Ovary (tissue), 7 donors: ENCODE measurements at regions not wholly inside any gene's neighbourhood (a gene's known extent, or its start where the extent isn't known, plus 50 kb on each side); places are given as distances from the start of the nearest gene placed in this dataset.

Experiments used
- DNase-seq, 5 donors: peaks; one replicate each; pipeline ENCODE4 v3.0.0-alpha.2; 2019 to 2020
- H3K27ac ChIP-seq, 2 donors: fragments of 200-600 bp; one replicate each; pipeline versions ENCODE4 v1.5.1 to v1.8.0; 2019 to 2022
- H3K27me3 ChIP-seq: fragments of 200-600 bp; one replicate; pipeline ENCODE4 v1.8.0; 2022
- H3K36me3 ChIP-seq: fragments of 200-600 bp; sonication (generic); one replicate; pipeline ENCODE4 v1.5.1; 2019
- H3K4me1 ChIP-seq: one replicate; pipeline ENCODE4 v1.8.1; 2013; ENCODE audit warnings: mild to moderate bottlenecking, moderate library complexity; ENCODE audit not compliant: insufficient read depth
- H3K4me3 ChIP-seq: fragments of 200-600 bp; sonication (generic); one replicate; pipeline ENCODE4 v1.5.1; 2017
- H3K9me3 ChIP-seq, 2 donors: fragments of 200-600 bp in 1 of 2; sonication (generic) in 1 of 2; one replicate each; pipeline versions ENCODE4 v1.5.1 to v1.8.1; 2013 to 2019; ENCODE audit warnings: mild to moderate bottlenecking in 1 of 2, moderate library complexity in 1 of 2
- EP300 ChIP-seq: sonication (generic); formaldehyde crosslinking; IDR thresholded peaks from one replicate; pipeline ENCODE4 v1.6.1; 2017; ENCODE audit warnings: antibody characterized with exemption
- POLR2A ChIP-seq: fragments of 450-650 bp; IDR thresholded peaks from one replicate; pipeline ENCODE4 v1.6.1; 2017; ENCODE audit warnings: antibody characterized with exemption, mild to moderate bottlenecking, moderate library complexity
- WGBS, 3 donors: extraction: QIAGEN DNeasy Blood & Tissue Kit in 1 of 3; methylation state at CpG; one replicate each; pipeline versions ENCODE4 v1.1.5 to v1.1.7; 2013 to 2017; 5-methylcytosine and 5-hydroxymethylcytosine counted together
- intact Hi-C, 4 donors: fragments of 100-400 bp; cut with DNase I; formaldehyde crosslinking; loops; one replicate each; pipeline versions ENCODE4 v1.11.0 to v1.15.1; 2022 to 2023
- TF ChIP-seq, protein P1 (sequence below), 3 donors: fragments of 450-650 bp in 2 of 3; fragments of 200-600 bp in 1 of 3; IDR thresholded peaks; one replicate each; pipeline versions ENCODE4 v1.5.1 to v1.8.0; 2016 to 2022; ENCODE audit warnings: antibody characterized with exemption in 3 of 3, mild to moderate bottlenecking in 1 of 3
- donor health status: DM: no; HTN: no; CAD: no; lungs with moderate emphysema.
- donor health status: DM: no; HTN: no; CAD: no.
- donor health status: Bipolar disorder and iron deficiency.
- donor health status: DM: no; HTN: no; CAD: no.
- donor health status: DM: yes; HTN: yes; CAD: no.

DNA sequence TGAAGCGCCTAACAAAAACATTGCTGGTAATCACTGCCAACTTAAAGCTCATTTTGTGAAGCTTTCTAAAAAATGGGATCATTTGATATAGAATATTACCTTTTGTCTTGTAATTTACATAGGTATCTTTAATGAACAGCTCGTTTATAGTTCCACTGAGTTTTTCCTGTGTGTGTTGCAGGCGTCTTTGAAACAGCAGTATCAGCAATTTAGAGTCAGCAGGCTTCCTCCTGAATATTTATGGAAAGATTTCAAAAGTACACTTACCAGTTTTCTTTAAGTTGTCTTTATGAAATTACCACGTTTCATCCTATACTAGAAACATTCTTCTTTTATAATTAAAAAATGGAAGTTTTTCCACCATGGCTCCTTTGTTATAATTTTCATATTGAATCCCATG is 140.3 kb upstream of the GRIN3A start:
- Histone ChIP-seq H3K27ac (no peak overlapping the region), H3K9me3 (no peaks in the 10 kb centered on the region), H3K36me3 (no peaks in the 10 kb centered on the region), H3K27me3 (no peaks in the 10 kb centered on the region), H3K4me1 (no peaks in the 10 kb centered on the region), H3K4me3 (no peak overlapping the region)
- DNase-seq: no peak
- 26 to 36% (median 27%) methylated on average over 4 of the region's 4 CpGs for WGBS, 3 donors
- TF ChIP-seq, protein P1, sequence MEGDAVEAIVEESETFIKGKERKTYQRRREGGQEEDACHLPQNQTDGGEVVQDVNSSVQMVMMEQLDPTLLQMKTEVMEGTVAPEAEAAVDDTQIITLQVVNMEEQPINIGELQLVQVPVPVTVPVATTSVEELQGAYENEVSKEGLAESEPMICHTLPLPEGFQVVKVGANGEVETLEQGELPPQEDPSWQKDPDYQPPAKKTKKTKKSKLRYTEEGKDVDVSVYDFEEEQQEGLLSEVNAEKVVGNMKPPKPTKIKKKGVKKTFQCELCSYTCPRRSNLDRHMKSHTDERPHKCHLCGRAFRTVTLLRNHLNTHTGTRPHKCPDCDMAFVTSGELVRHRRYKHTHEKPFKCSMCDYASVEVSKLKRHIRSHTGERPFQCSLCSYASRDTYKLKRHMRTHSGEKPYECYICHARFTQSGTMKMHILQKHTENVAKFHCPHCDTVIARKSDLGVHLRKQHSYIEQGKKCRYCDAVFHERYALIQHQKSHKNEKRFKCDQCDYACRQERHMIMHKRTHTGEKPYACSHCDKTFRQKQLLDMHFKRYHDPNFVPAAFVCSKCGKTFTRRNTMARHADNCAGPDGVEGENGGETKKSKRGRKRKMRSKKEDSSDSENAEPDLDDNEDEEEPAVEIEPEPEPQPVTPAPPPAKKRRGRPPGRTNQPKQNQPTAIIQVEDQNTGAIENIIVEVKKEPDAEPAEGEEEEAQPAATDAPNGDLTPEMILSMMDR (IDR thresholded peaks at IDR 0.05): no peak
- TF ChIP-seq POLR2A (no peak), EP300 (no peak)
- intact Hi-C loops: no loop called here

DNA sequence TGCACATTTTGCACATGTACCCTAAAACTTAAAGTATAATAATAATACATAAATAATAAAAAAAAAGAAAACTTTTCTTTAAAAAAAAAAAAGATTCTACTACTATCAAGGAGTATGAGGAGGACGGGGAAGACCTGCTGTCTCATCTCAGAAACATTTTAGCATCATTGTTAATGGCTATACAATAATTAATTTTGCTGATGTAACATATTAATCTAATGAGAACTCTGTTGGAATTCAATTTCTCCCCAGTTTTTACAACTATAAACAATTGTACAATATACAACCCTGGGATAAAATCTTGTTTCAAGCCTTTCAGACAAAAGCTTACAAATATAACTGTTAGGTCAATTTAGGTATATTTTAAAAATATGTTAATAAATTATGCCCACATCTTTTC is 139.0 kb upstream of the GRIN3A start:
- Histone ChIP-seq H3K27me3 (no peaks in the 10 kb centered on the region), H3K27ac (no peak overlapping the region), H3K9me3 (no peaks in the 10 kb centered on the region), H3K4me1 (no peaks in the 10 kb centered on the region), H3K36me3 (no peaks in the 10 kb centered on the region), H3K4me3 (no peak overlapping the region)
- intact Hi-C loops: no loop called here
- 61 to 71% (median 69%) methylated on average over 1 of the region's 1 CpG for WGBS, 3 donors
- no peak for DNase-seq
- TF ChIP-seq, protein P1 (IDR thresholded peaks at IDR 0.05): no peak
- no peak for TF ChIP-seq POLR2A
- no peak for TF ChIP-seq EP300

- Histone ChIP-seq H3K27ac (no peak overlapping the region), H3K27me3 (no peaks in the 10 kb centered on the region), H3K36me3 (no peaks in the 10 kb centered on the region), H3K4me3 (no peak overlapping the region), H3K4me1 (no peaks in the 10 kb centered on the region), H3K9me3 (no peaks in the 10 kb centered on the region)
- no peak for DNase-seq
- WGBS, 3 donors: 85 to 94% (median 87%) methylated on average over 2 of the region's 2 CpGs
- TF ChIP-seq, protein P1 (IDR thresholded peaks at IDR 0.05): no peak
- TF ChIP-seq POLR2A: no peak
- no peak for TF ChIP-seq EP300
- intact Hi-C loops: no loop called here
Measured at GRCh38 chr9:101861472-101861871, 123.0 kb upstream of the GRIN3A start.

DNA sequence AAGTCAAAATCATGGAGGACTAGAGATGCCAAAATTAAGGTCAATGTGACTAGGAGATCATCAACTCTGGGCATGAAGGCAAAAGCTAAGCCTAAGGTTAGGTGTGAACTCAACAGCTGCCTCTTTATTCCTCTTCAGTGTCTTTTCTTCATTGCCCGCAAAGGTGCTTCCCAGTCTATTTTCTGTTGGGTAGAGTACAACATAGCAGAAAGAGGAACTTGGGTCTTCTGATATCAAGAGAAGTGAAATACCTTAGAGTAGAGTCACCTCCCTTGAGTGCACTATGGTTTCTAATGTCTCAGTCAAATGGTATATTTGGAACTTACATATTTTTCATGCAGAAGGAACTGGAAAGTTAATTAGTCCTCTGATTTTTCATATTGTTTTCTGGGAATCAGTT is 122.5 kb upstream of the GRIN3A start:
- H3K4me3 ChIP-seq: no peak overlapping the region
- no peaks in the 10 kb centered on the region for H3K4me1 ChIP-seq
- no peak for DNase-seq
- WGBS, 3 donors: 0 to 96% (median 46%) methylated on average over 1 of the region's 1 CpG
- H3K9me3 ChIP-seq: no peaks in the 10 kb centered on the region
- H3K27me3 ChIP-seq: no peaks in the 10 kb centered on the region
- no peaks in the 10 kb centered on the region for H3K36me3 ChIP-seq
- no peak overlapping the region for H3K27ac ChIP-seq
- TF ChIP-seq POLR2A: no peak
- TF ChIP-seq, protein P1 (IDR thresholded peaks at IDR 0.05): no peak
- TF ChIP-seq EP300: no peak
- intact Hi-C loops: no loop called here

DNA sequence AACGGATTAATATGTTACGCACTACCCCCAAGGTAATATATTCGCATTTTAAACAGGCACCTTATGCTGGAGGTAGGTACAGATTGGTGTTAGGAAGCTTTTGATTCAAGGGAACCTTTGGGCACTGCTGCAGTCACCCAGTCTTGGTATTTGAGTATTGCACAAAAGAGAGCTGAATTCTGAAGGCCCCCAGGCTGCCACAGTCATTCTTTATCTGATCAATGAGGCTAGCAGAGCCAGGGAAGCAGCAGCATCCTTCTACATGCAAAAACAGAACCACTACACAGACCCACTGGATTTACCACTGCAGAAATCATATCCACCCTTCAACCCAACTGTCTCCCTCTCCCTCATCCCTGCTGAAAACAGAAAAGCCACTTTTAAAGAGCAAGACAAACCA is 121.2 kb upstream of the GRIN3A start:
- Histone ChIP-seq H3K4me3 (no peak overlapping the region), H3K27me3 (no peaks in the 10 kb centered on the region), H3K36me3 (no peaks in the 10 kb centered on the region), H3K4me1 (no peaks in the 10 kb centered on the region), H3K9me3 (no peaks in the 10 kb centered on the region), H3K27ac (no peak overlapping the region)
- DNase-seq: no peak
- intact Hi-C loops: no loop called here
- TF ChIP-seq POLR2A (no peak), EP300 (no peak)
- TF ChIP-seq, protein P1 (IDR thresholded peaks at IDR 0.05): no peak
- WGBS, 3 donors: 88 to 92% (median 89%) methylated on average over 3 of the region's 3 CpGs
